ENCODE measurements at regions not wholly inside any gene's neighbourhood (a gene's known extent, or its start where the extent isn't known, plus 50 kb on each side); places are given as distances from the start of the nearest gene placed in this dataset.

DNA sequence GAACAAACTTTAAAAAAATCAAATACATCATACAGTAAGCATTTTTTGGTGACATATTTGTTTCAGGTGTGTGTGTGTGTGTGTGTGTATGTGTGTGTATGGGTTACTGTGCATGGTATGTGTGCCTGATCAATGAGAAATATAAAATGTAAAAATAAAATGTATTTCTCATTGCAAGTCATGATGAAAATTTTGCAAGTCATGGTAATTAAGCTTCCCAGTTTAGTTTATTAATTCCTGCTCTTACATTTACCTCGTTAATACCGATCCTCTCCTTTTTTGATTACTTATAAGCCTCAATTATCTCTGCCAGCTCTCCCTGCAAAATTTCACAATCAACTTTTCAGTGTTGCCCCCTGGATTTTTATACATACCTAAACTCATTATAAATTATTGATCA, 114.6 kb upstream of the ADGRL3 start:
- no peak overlapping the region for H3K27ac ChIP-seq
- TF ChIP-seq, protein P1, sequence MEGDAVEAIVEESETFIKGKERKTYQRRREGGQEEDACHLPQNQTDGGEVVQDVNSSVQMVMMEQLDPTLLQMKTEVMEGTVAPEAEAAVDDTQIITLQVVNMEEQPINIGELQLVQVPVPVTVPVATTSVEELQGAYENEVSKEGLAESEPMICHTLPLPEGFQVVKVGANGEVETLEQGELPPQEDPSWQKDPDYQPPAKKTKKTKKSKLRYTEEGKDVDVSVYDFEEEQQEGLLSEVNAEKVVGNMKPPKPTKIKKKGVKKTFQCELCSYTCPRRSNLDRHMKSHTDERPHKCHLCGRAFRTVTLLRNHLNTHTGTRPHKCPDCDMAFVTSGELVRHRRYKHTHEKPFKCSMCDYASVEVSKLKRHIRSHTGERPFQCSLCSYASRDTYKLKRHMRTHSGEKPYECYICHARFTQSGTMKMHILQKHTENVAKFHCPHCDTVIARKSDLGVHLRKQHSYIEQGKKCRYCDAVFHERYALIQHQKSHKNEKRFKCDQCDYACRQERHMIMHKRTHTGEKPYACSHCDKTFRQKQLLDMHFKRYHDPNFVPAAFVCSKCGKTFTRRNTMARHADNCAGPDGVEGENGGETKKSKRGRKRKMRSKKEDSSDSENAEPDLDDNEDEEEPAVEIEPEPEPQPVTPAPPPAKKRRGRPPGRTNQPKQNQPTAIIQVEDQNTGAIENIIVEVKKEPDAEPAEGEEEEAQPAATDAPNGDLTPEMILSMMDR (conservative IDR thresholded peaks at IDR 0.05), result no peak

GRCh38 chr4:61086357-61086756, 113.8 kb upstream of the ADGRL3 start:
- TF ChIP-seq, protein P1 (conservative IDR thresholded peaks at IDR 0.05), result no peak
- no peak overlapping the region for H3K27ac ChIP-seq

GRCh38 chr4:61086979-61087378, 113.1 kb upstream of the ADGRL3 start:
- no peak overlapping the region for H3K27ac ChIP-seq
- TF ChIP-seq, protein P1 (conservative IDR thresholded peaks at IDR 0.05), result no peak

DNA sequence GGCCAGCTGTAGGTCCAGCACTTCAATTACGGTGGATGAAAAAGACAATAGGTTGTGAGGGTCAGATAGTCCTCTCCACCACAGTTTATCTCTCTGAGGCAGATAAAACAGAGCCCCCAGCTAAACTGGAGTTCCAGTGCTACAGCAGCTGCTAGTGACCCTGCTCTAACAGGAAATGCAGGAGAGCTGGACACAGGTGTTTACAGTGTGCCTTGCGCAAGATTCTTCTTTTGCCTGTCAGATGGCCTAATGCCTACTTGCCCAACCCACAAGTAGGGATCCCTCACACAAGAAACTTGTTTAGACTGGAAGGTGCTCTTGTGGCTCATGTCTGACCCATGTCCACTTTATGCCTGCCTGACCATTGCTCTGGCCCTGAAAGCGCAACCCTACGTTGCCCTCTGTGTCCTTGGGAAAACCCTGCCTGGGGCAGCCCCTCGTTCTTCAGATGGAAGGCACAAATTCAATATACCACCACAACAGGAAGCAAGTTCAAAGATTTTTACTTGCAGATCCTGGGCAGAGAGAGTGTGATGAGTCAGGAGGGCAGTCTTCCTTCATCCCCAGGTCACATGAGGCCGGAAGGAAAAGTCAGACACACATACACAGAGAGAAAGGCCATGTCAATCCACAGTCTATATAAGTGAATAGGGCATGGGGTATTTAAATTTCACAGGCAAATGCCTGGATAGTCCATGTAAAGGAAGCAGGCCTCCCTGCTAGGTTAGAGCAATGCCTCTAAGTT, 105.1 kb upstream of the ADGRL3 start:
- H3K27ac ChIP-seq, result no peak overlapping the region
- TF ChIP-seq, protein P1 (conservative IDR thresholded peaks at IDR 0.05), result no peak

- no peak overlapping the region for H3K27ac ChIP-seq
Observed at GRCh38 chr4:61128682-61129081, 71.4 kb upstream of the ADGRL3 start.

GRCh38 chr4:61129971-61130370, 70.2 kb upstream of the ADGRL3 start:
- TF ChIP-seq, protein P1 (conservative IDR thresholded peaks at IDR 0.05), result no peak
- H3K27ac ChIP-seq, result no peak overlapping the region

More at GRCh38 chr4:61128682-61129081, 71.4 kb upstream of the ADGRL3 start:
- TF ChIP-seq, protein P1 (conservative IDR thresholded peaks at IDR 0.05), result no peak

DNA sequence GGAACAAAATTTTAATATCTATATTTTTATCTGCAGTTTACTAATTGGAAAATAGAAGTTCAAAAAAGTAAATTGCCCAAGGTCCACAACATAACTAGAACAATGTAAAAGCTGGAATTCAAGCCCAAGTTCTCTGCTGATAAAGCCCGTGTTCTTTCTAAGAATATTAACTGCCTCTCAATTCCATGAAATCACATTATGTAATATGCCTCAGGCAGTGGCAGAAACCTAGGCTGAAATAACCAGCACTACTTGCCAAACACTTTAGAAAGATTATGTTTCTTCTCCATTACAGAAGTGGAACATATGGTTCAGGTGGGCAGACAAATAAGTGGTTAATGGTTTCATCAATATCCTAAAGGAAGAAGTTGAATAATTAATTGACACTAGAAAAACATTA, 56.7 kb upstream of the ADGRL3 start:
- TF ChIP-seq, protein P1 (conservative IDR thresholded peaks at IDR 0.05), result no peak
- no peak overlapping the region for H3K27ac ChIP-seq
